ENCODE measurements at regions not wholly inside any gene's neighbourhood (a gene's known extent, or its start where the extent isn't known, plus 50 kb on each side); places are given as distances from the start of the nearest gene placed in this dataset.

DNA sequence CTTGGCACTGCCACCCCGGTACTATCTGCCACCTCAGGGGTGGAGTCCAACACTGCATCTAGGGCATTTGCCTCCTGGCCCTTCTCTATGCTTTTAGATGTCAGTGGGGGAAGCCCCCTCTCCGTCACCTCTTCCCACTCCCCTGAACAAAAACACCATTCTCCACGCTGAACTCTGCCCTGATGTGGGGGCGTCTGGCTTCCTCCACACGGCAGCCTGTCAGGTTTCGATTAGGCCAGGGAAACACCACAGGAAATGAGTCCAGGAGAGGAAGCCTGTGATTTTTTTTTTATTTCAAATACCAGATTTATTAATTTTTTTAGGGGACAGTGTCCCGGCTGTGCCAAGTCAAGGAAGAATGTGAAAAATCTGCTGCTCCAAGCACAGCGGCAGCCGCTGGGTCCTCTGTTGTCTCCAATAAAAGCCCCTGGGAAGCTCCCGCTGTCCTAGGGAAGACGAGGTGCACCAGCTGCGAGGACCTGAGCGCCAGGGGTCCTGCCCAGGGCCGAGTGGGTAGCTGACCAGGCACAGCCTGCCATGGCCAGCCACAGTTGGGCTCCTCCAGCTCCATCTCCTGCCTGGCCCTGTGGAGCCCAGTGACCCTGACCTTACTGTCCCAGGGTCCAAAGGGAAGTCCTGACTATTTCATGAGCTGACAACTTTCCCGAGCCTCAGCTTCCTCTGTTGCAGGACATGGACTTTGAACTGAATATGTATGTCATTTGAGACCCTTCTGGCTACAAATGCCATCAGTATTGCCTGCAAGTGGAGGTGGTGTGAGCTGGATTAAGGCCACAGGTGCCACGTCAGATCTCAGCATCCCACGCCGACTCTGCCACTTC, 336.7 kb downstream of the FOXL1 start:
- no peaks in the 10 kb centered on the region for H3K27me3 ChIP-seq (ENCODE audit: insufficient read depth, insufficient read length)
- no peaks in the 10 kb centered on the region for H3K36me3 ChIP-seq (ENCODE audit: insufficient read depth, insufficient read length, low read length)
- H3K9me3 ChIP-seq (ENCODE audit: insufficient read depth, low read length), result peaks cover 1% of the 10 kb centered on the region; the same call in 1 of the 2 replicates
- TF ChIP-seq ZNF274 (IDR thresholded peaks at IDR 0.05; ENCODE audit: low read depth, low read length), result no peak
- no peak for TF ChIP-seq YY1 (IDR thresholded peaks at IDR 0.05; ENCODE audit: insufficient read depth, insufficient read length)
- TF ChIP-seq SUZ12 (IDR thresholded peaks at IDR 0.05; ENCODE audit: extremely low read depth, insufficient read depth, insufficient read length), result no peak
- H3K4me1 ChIP-seq (ENCODE audit: insufficient read depth, insufficient read length), result peaks cover 3% of the 10 kb centered on the region
- no peak overlapping the region for H3K9ac ChIP-seq (ENCODE audit: insufficient read length, low read depth)
- no peak overlapping the region for H3K4me3 ChIP-seq (ENCODE audit: insufficient read length, low read depth)
- DNase-seq (ENCODE audit: low read depth, low spot score), result no peak

DNA sequence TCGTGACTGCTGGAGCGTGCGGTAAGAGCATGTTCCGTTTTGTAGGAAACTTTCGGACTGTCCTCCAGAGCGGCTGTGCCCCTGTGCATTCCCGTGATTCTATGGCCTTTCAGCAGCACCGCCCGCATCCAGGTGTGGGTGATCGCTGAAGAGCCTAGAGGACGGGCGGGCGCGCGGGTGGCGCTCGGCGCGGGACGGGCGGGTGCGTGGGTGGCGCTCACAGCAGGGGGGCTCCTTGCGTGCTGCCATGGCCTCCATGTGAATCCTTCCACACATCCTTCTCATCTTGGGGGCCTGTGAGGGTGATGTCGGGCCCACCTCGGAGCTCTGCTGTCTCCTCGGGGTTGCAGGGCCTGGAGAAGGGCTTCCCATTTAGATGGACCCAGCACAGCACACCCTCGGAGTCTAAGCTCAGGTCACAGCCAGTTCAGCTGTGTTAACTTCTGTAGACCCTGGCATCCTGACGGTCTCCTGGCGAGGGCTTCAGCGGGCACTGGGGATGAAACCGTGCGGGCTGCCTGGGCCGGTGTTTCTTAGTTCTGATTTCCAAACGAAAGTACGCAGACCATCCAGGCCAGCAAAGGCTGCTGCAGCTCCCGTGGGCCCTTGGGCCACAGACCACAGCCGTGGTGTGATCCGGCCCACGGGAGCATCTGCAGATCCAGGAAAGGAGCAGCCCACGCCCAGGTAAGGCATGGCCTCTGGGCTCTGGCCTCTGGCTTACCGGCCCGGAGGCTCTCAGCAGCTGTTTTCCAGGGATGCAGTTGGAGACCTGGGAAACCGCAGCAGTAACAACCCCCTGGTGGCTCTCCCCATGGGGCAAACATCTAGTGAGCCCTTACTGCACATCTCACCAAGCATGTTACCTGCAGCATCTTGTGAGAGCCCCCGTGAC, 339.4 kb downstream of the FOXL1 start:
- Histone ChIP-seq H3K27me3 (ENCODE audit: insufficient read depth, insufficient read length) (no peaks in the 10 kb centered on the region), H3K36me3 (ENCODE audit: insufficient read depth, insufficient read length, low read length) (no peaks in the 10 kb centered on the region), H3K9ac (ENCODE audit: insufficient read length, low read depth) (no peak overlapping the region), H3K4me1 (ENCODE audit: insufficient read depth, insufficient read length) (peaks cover 4% of the 10 kb centered on the region), H3K9me3 (ENCODE audit: insufficient read depth, low read length) (peaks cover 24% of the 10 kb centered on the region), H3K4me3 (ENCODE audit: insufficient read length, low read depth) (no peak overlapping the region)
- TF ChIP-seq ZNF274 (IDR thresholded peaks at IDR 0.05; ENCODE audit: low read depth, low read length) (no peak), SUZ12 (IDR thresholded peaks at IDR 0.05; ENCODE audit: extremely low read depth, insufficient read depth, insufficient read length) (no peak), YY1 (IDR thresholded peaks at IDR 0.05; ENCODE audit: insufficient read depth, insufficient read length) (no peak)
- no peak for DNase-seq (ENCODE audit: low read depth, low spot score)

DNA sequence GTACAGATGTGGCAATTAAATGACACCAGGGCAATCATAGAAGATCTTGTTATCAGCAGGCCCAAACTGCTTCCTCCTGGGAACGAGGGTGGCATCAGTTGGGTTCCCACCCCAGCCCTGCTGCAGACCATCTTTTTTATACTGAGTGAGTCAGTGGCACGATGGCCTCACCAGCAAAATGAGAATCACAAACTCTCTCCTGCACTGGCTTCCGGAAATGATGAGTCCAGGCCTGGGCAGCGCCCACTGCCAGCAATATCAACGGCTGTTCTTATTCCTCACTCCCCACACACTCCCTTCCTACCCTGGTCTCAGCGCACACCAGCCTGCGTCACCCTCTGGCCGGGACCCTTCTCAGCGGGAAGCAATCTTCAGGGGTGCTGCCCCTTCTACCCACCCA, 340.3 kb downstream of the FOXL1 start:
- peaks cover 4% of the 10 kb centered on the region for H3K4me1 ChIP-seq (ENCODE audit: insufficient read depth, insufficient read length)
- no peak overlapping the region for H3K9ac ChIP-seq (ENCODE audit: insufficient read length, low read depth)
- no peak for TF ChIP-seq YY1 (IDR thresholded peaks at IDR 0.05; ENCODE audit: insufficient read depth, insufficient read length)
- TF ChIP-seq SUZ12 (IDR thresholded peaks at IDR 0.05; ENCODE audit: extremely low read depth, insufficient read depth, insufficient read length), result no peak
- peaks cover 24% of the 10 kb centered on the region for H3K9me3 ChIP-seq (ENCODE audit: insufficient read depth, low read length)
- no peaks in the 10 kb centered on the region for H3K36me3 ChIP-seq (ENCODE audit: insufficient read depth, insufficient read length, low read length)
- no peaks in the 10 kb centered on the region for H3K27me3 ChIP-seq (ENCODE audit: insufficient read depth, insufficient read length)
- H3K4me3 ChIP-seq (ENCODE audit: insufficient read length, low read depth), result no peak overlapping the region
- no peak for DNase-seq (ENCODE audit: low read depth, low spot score)

DNA sequence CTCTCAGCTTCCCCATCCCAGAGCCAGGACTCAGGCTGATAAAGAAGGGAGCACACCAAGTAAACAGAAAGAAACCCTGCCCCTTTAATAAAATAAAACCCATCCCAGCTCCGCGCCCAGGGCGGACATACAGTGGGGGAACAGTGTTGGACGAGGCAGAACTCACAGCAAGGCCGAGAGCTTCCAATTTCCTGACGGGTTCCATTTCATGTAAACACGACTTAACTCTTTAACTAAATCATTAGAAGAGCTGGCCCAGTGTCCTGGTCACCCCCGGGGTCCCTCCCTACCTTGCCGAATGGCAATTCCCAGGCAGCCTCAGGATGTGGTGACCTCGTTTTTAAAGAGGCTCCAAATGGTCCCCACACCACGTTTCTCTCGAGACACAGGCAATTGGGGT, 340.7 kb downstream of the FOXL1 start:
- H3K36me3 ChIP-seq (ENCODE audit: insufficient read depth, insufficient read length, low read length), result no peaks in the 10 kb centered on the region
- no peak overlapping the region for H3K9ac ChIP-seq (ENCODE audit: insufficient read length, low read depth)
- no peak for DNase-seq (ENCODE audit: low read depth, low spot score)
- peaks cover 4% of the 10 kb centered on the region for H3K4me1 ChIP-seq (ENCODE audit: insufficient read depth, insufficient read length)
- no peak for TF ChIP-seq ZNF274 (IDR thresholded peaks at IDR 0.05; ENCODE audit: low read depth, low read length)
- TF ChIP-seq SUZ12 (IDR thresholded peaks at IDR 0.05; ENCODE audit: extremely low read depth, insufficient read depth, insufficient read length), result no peak
- no peak for TF ChIP-seq YY1 (IDR thresholded peaks at IDR 0.05; ENCODE audit: insufficient read depth, insufficient read length)
- H3K27me3 ChIP-seq (ENCODE audit: insufficient read depth, insufficient read length), result no peaks in the 10 kb centered on the region
- peaks cover 24% of the 10 kb centered on the region for H3K9me3 ChIP-seq (ENCODE audit: insufficient read depth, low read length)
- no peak overlapping the region for H3K4me3 ChIP-seq (ENCODE audit: insufficient read length, low read depth)

GRCh38 chr16:86919578-86920305, 341.4 kb downstream of the FOXL1 start:
- Histone ChIP-seq H3K4me3 (ENCODE audit: insufficient read length, low read depth) (no peak overlapping the region), H3K27me3 (ENCODE audit: insufficient read depth, insufficient read length) (no peaks in the 10 kb centered on the region), H3K4me1 (ENCODE audit: insufficient read depth, insufficient read length) (peaks cover 7% of the 10 kb centered on the region), H3K9ac (ENCODE audit: insufficient read length, low read depth) (no peak overlapping the region), H3K9me3 (ENCODE audit: insufficient read depth, low read length) (peaks cover 24% of the 10 kb centered on the region), H3K36me3 (ENCODE audit: insufficient read depth, insufficient read length, low read length) (no peaks in the 10 kb centered on the region)
- DNase-seq (ENCODE audit: low read depth, low spot score), result no peak
- TF ChIP-seq YY1 (IDR thresholded peaks at IDR 0.05; ENCODE audit: insufficient read depth, insufficient read length), result no peak
- TF ChIP-seq ZNF274 (IDR thresholded peaks at IDR 0.05; ENCODE audit: low read depth, low read length), result no peak
- TF ChIP-seq SUZ12 (IDR thresholded peaks at IDR 0.05; ENCODE audit: extremely low read depth, insufficient read depth, insufficient read length), result no peak

DNA sequence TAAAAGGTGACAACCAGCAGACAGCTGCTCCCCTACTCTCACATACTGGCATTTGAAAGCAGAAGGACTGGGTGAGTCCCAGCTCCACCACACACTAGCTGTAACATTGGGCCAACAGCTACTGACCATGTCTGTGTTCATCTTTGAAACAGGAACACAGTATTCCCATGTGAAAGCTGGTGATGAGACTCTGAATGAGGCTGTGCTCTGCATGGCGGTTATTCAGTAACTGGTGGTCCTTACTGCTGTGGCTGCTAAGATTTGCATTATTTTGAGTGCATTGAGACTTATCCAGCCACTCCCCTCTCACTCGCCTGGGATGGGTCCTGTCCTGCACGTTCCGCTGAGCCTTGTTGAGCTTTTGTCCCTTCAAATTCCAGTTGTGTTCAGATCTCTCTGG, 342.9 kb downstream of the FOXL1 start:
- no peak for DNase-seq (ENCODE audit: low read depth, low spot score)
- Histone ChIP-seq H3K4me1 (ENCODE audit: insufficient read depth, insufficient read length) (peaks cover 7% of the 10 kb centered on the region), H3K4me3 (ENCODE audit: insufficient read length, low read depth) (no peak overlapping the region), H3K9me3 (ENCODE audit: insufficient read depth, low read length) (peaks cover 24% of the 10 kb centered on the region), H3K27me3 (ENCODE audit: insufficient read depth, insufficient read length) (no peaks in the 10 kb centered on the region), H3K36me3 (ENCODE audit: insufficient read depth, insufficient read length, low read length) (no peaks in the 10 kb centered on the region), H3K9ac (ENCODE audit: insufficient read length, low read depth) (no peak overlapping the region)
- TF ChIP-seq ZNF274 (IDR thresholded peaks at IDR 0.05; ENCODE audit: low read depth, low read length) (no peak), YY1 (IDR thresholded peaks at IDR 0.05; ENCODE audit: insufficient read depth, insufficient read length) (no peak), SUZ12 (IDR thresholded peaks at IDR 0.05; ENCODE audit: extremely low read depth, insufficient read depth, insufficient read length) (no peak)
